K562 (cell line): ENCODE measurements at regions not wholly inside any gene's neighbourhood (a gene's known extent, or its start where the extent isn't known, plus 50 kb on each side); places are given as distances from the start of the nearest gene placed in this dataset.
A peak's percentile ranks its signal among the peaks of the same experiment; 100 is the strongest.

Experiments
- CAMTA2 ChIP-seq: fragments of 250-450 bp; sonication (Bioruptor Pico); conservative IDR thresholded peaks from 2 replicates; pipeline ENCODE4 v1.5.1; 2022
- CTCF ChIP-seq, 3 experiments: IDR thresholded peaks in 2 of 3; conservative IDR thresholded peaks in 1 of 3; 2 replicates each; pipeline ENCODE4 v1.5.1; 2011 to 2012; ENCODE audit warnings: low read length in 3 of 3, mild to moderate bottlenecking in 3 of 3, control low read depth in 2 of 3, improper control_type of control experiment in 1 of 3, inconsistent platforms in 1 of 3, low read depth in 1 of 3, mixed read lengths in 1 of 3, moderate library complexity in 1 of 3; ENCODE audit not compliant: insufficient read depth in 2 of 3
- HMGN3 ChIP-seq: IDR thresholded peaks from 2 replicates; pipeline ENCODE4 v1.6.1; 2011; ENCODE audit warnings: borderline replicate concordance, low read depth, mild to moderate bottlenecking, mixed read lengths, low read length; ENCODE audit not compliant: insufficient read length; ENCODE audit errors: extremely low read depth
- HMGXB4 ChIP-seq: sonication (generic); formaldehyde crosslinking; IDR thresholded peaks from 2 replicates; pipeline ENCODE4 v1.8.1; 2023; ENCODE audit warnings: mild to moderate bottlenecking, missing genetic modification reagents
- MBD1 ChIP-seq: fragments of 250-450 bp; sonication (Bioruptor Pico); IDR thresholded peaks from 2 replicates; pipeline ENCODE4 v1.8.0; 2022; ENCODE audit warnings: inconsistent platforms
- RAD21 ChIP-seq, 2 experiments: fragments of 250-450 bp in 1 of 2; fragments of 450-650 bp in 1 of 2; sonication (Bioruptor Pico) in 1 of 2; formaldehyde crosslinking in 1 of 2; IDR thresholded peaks in 1 of 2; conservative IDR thresholded peaks in 1 of 2; 2 replicates each; pipeline versions ENCODE4 v1.4.0 to v1.8.0; 2020 to 2022; ENCODE audit warnings: mild to moderate bottlenecking in 2 of 2, moderate library complexity in 1 of 2
- STAT6 ChIP-seq: sonication (generic); formaldehyde crosslinking; IDR thresholded peaks from 2 replicates; pipeline ENCODE4 v1.8.1; 2023; ENCODE audit warnings: mild to moderate bottlenecking, missing genetic modification reagents
- TCF15 ChIP-seq: fragments of 250-450 bp; sonication (Bioruptor Pico); IDR thresholded peaks from 2 replicates; pipeline ENCODE4 v1.8.0; 2022; ENCODE audit warnings: moderate library complexity, mild to moderate bottlenecking, inconsistent platforms
- THRB ChIP-seq: fragments of 450-650 bp; formaldehyde crosslinking; conservative IDR thresholded peaks from 2 replicates; pipeline ENCODE4 v1.4.0; 2022; ENCODE audit warnings: mild to moderate bottlenecking, missing genetic modification characterization
- ZFP91 ChIP-seq: sonication (generic); formaldehyde crosslinking; IDR thresholded peaks from 2 replicates; pipeline ENCODE4 v1.8.0; 2022; ENCODE audit warnings: mild to moderate bottlenecking, missing genetic modification reagents
- ZNF398 ChIP-seq: fragments of 250-450 bp; sonication (Bioruptor Pico); IDR thresholded peaks from 2 replicates; pipeline ENCODE4 v1.8.0; 2021; ENCODE audit warnings: moderate library complexity, mild to moderate bottlenecking, inconsistent platforms

- TF ChIP-seq HMGXB4 (no peak), STAT6 (CRISPR knock-in tag) (no peak), ZNF398 (CRISPR knock-in tag) (no peak), ZFP91 (CRISPR knock-in tag) (no peak), MBD1 (CRISPR knock-in tag) (no peak), TCF15 (CRISPR knock-in tag) (no peak), THRB (no peak), CAMTA2 (CRISPR knock-in tag) (no peak), CTCF (IDR thresholded peaks at IDR 0.05 in 2 of 3, conservative IDR thresholded peaks at IDR 0.05 in 1 of 3; ENCODE audit: insufficient read depth in 2 of 3, low read depth in 1 of 3, low read length in 3 of 3) (0 out of 6 replicates have a peak, but pooled peaks of 1 of the 3 experiments have one; percentile 1), RAD21 (CRISPR knock-in tag; conservative IDR thresholded peaks at IDR 0.05 in 1 of 2, IDR thresholded peaks at IDR 0.05 in 1 of 2) (peak in 1 of 2 experiments; percentile 22; a peak in 1 of 4 replicates), HMGN3 (no peak)
These were observed 879.0 kb upstream of the SLITRK5 start (continued) for GRCh38 chr13:86792153-86792651.
